ENCODE measurements at regions not wholly inside any gene's neighbourhood (a gene's known extent, or its start where the extent isn't known, plus 50 kb on each side); places are given as distances from the start of the nearest gene placed in this dataset.

DNA sequence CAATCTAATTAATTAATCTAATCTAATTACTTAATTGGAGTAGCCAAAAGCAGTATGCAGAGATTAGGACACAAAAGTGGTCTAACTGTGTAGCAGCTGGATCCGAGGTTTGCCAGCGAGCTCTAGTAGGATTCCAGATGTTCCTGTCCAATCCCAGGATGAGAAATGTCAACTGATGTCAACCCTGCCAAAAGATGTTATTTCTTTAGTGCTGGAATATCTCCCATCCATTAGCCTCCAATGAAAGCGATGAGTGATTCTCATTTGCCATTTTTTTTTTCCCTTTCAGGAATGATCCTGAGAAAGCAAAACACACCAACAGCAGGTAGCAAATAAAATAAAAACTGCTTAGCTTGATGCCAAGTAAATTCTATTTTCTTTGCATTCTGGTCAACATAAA lies 372.9 kb downstream of the STIM2 start:
- TF ChIP-seq, protein P1, sequence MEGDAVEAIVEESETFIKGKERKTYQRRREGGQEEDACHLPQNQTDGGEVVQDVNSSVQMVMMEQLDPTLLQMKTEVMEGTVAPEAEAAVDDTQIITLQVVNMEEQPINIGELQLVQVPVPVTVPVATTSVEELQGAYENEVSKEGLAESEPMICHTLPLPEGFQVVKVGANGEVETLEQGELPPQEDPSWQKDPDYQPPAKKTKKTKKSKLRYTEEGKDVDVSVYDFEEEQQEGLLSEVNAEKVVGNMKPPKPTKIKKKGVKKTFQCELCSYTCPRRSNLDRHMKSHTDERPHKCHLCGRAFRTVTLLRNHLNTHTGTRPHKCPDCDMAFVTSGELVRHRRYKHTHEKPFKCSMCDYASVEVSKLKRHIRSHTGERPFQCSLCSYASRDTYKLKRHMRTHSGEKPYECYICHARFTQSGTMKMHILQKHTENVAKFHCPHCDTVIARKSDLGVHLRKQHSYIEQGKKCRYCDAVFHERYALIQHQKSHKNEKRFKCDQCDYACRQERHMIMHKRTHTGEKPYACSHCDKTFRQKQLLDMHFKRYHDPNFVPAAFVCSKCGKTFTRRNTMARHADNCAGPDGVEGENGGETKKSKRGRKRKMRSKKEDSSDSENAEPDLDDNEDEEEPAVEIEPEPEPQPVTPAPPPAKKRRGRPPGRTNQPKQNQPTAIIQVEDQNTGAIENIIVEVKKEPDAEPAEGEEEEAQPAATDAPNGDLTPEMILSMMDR (IDR thresholded peaks at IDR 0.05): no peak
- TF ChIP-seq ZFX (IDR thresholded peaks at IDR 0.05; ENCODE audit: borderline replicate concordance): no peak
